HG03565 (cell line): ENCODE measurements at regions not wholly inside any gene's neighbourhood (a gene's known extent, or its start where the extent isn't known, plus 50 kb on each side); places are given as distances from the start of the nearest gene placed in this dataset.
A peak's percentile ranks its signal among the peaks of the same experiment; 100 is the strongest.
"Not testable (repeated sequence)": the region's sequence is repeated elsewhere in the genome, so short reads cannot be mapped to it uniquely, and the experiment has no call there.

Experiments used
- ATAC-seq: cut with Tn5 transposase; IDR thresholded peaks from one replicate; pipeline ENCODE4 v1.9.1; 2021; ENCODE audit warnings: mild to moderate bottlenecking, moderate library complexity; ENCODE audit not compliant: unreplicated experiment

GRCh38 chr4:72205298-72205697 lies 173.5 kb downstream of the NPFFR2 start:
- no peak for ATAC-seq

GRCh38 chr4:72205831-72206230 lies 174.0 kb downstream of the NPFFR2 start:
- ATAC-seq: no peak

DNA sequence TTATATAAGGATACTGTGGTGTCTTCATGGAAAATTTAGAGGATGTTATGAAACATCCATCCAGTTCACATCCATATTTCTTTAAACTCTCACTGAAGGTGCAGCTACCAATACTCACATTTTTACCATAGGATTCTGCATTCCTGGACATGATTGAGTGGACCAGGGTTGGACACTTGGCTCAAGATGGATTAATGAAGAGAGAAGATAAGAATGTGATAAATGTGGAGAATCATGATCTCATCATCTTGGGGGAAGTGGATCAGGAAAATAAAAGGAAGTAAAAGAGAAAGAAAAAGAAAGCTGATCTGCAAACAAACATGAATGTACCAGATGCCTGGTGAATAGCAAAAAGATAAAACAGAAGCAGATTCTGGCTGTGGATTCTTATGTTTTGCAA lies 175.4 kb downstream of the NPFFR2 start:
- ATAC-seq: no peak

DNA sequence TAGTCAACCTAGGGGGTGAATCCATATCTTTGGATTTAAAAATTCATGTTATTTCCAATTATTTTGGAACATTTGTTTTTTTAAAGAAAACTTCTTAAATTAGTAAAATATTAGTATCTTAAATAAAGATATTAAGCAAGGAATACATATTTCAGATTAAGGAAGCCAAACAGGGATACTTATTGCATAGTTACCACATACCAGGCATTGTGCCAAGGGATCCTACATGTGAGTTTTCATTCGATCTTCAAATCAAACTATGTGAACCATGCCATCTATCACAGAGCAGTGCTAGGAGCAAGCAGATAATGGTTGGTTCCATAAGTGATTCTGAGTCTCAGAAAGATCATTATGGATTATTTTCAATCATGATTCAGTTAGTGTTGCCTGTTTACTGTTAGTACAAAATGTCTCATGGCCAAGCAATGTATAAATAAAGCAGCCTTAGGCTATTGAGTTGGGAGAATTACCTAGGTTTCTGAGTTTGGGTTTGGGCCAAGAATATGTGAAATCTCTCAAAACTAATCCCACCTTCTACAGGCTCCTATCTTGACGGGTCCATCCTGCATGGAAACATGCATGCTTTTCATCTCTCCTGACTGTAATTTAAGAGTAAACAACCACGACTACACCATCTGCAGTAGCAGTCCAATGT lies 176.7 kb downstream of the NPFFR2 start:
- ATAC-seq: no peak

- ATAC-seq: peak; percentile 53
Measured at GRCh38 chr4:72209600-72209999, 177.8 kb downstream of the NPFFR2 start.

DNA sequence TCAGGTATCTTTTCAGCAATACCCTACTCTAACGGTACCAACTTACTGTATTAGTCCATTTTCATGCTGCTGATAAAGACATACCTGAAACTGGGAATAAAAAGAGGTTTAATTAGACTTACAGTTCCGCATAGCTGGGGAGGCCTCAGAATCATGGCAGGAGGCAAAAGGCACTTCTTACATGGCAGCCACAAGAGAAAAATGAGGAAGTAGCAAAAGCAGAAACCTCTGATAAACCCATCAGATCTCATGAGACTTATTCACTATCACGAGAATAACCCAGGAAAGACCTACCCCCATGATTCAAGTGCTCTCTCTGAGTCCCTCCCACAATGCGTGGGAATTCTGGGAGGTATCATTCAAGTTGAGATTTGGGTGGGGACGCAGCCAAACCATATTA lies 182.0 kb downstream of the NPFFR2 start:
- not testable (repeated sequence) for ATAC-seq

GRCh38 chr4:72215198-72215597 lies 183.4 kb downstream of the NPFFR2 start:
- ATAC-seq: no peak

- ATAC-seq: no peak
Measured at GRCh38 chr4:72216539-72217277, 184.9 kb downstream of the NPFFR2 start.

DNA sequence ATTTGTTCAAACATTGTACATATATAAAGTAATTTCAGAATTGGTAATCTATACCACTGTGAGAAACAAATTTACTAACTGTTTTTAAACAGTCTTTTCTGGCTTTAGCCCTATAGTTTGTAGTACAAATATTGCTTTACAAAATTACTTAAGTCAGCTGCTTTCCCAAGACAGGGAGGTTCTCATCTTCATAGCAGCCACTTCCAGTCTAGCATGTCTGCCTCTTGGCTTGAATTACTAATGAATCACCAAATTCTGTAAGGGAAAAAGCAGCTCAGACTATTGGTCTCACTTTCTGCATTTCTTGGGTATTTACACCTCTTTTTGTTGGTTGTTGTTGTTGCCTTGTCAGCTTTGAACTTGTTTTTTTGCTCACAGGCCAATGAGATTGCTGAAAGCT lies 187.2 kb downstream of the NPFFR2 start:
- no peak for ATAC-seq
